Caki2 (cell line): ENCODE measurements at regions not wholly inside any gene's neighbourhood (a gene's known extent, or its start where the extent isn't known, plus 50 kb on each side); places are given as distances from the start of the nearest gene placed in this dataset.
"Not testable (repeated sequence)": the region's sequence is repeated elsewhere in the genome, so short reads cannot be mapped to it uniquely, and the experiment has no call there.

Source experiments
- DNase-seq: peaks from one replicate; pipeline ENCODE4 v3.0.0-alpha.2; 2015; ENCODE audit warnings: low read depth
- in situ Hi-C: cut with HindIII; loops from 2 replicates; pipeline ENCODE4 v1.10.0; 2016; ENCODE audit warnings: low sequenced_read_pairs, low pct_unique_long_range_greater_than_20kb, mixed read lengths

GRCh38 chr13:111654531-111654930 is 334.1 kb downstream of the TEX29 start:
- no peak for DNase-seq
- in situ Hi-C loops: no loop called here

GRCh38 chr13:111656439-111656838 is 336.0 kb downstream of the TEX29 start:
- in situ Hi-C loops: no loop called here
- no peak for DNase-seq

- no peak for DNase-seq
- in situ Hi-C loops: no loop called here
These were observed 336.6 kb downstream of the TEX29 start for GRCh38 chr13:111657013-111657412.

- in situ Hi-C loops: no loop called here
- no peak for DNase-seq
These were observed 338.0 kb downstream of the TEX29 start for GRCh38 chr13:111658145-111659100.

- peak; percentile 8 for DNase-seq
- in situ Hi-C loops: no loop called here
These were observed 338.9 kb downstream of the TEX29 start for GRCh38 chr13:111659219-111659775.

- in situ Hi-C loops: no loop called here
- DNase-seq: no peak
These were observed 339.4 kb downstream of the TEX29 start for GRCh38 chr13:111659842-111660241.

GRCh38 chr13:111661052-111661451 is 340.6 kb downstream of the TEX29 start:
- in situ Hi-C loops: no loop called here
- no peak for DNase-seq

- in situ Hi-C loops: no loop called here
These were observed 341.3 kb downstream of the TEX29 start for GRCh38 chr13:111661776-111662175.

GRCh38 chr13:111662451-111662850 is 342.0 kb downstream of the TEX29 start:
- no peak for DNase-seq
- in situ Hi-C loops: no loop called here

More at GRCh38 chr13:111661776-111662175, 341.3 kb downstream of the TEX29 start:
- no peak for DNase-seq

GRCh38 chr13:111662895-111663294 is 342.5 kb downstream of the TEX29 start:
- in situ Hi-C loops: no loop called here
- no peak for DNase-seq

- DNase-seq: no peak
- in situ Hi-C loops: no loop called here
These were observed 343.1 kb downstream of the TEX29 start for GRCh38 chr13:111663505-111663904.

GRCh38 chr13:111663953-111664421 is 343.5 kb downstream of the TEX29 start:
- DNase-seq: no peak
- in situ Hi-C loops: no loop called here

- no peak for DNase-seq
- in situ Hi-C loops: no loop called here
These were observed 344.3 kb downstream of the TEX29 start for GRCh38 chr13:111664696-111665095.

GRCh38 chr13:111665691-111666095 is 345.3 kb downstream of the TEX29 start:
- in situ Hi-C loops: no loop called here
- no peak for DNase-seq

GRCh38 chr13:111666164-111666776 is 345.8 kb downstream of the TEX29 start:
- DNase-seq: no peak

GRCh38 chr13:111667757-111668156 is 347.3 kb downstream of the TEX29 start:
- in situ Hi-C loops: no loop called here
- DNase-seq: no peak

More at GRCh38 chr13:111666164-111666776, 345.8 kb downstream of the TEX29 start:
- in situ Hi-C loops: no loop called here

GRCh38 chr13:111668451-111668850 is 348.0 kb downstream of the TEX29 start:
- DNase-seq: no peak
- in situ Hi-C loops: no loop called here

GRCh38 chr13:111672198-111672597 is 351.8 kb downstream of the TEX29 start:
- in situ Hi-C loops, DNase-seq: not testable (repeated sequence)
